ENCODE measurements at regions not wholly inside any gene's neighbourhood (a gene's known extent, or its start where the extent isn't known, plus 50 kb on each side); places are given as distances from the start of the nearest gene placed in this dataset.

- TF ChIP-seq ZNF70 (CRISPR knock-in tag; IDR thresholded peaks at IDR 0.05), result no peak
- no peak for TF ChIP-seq ESRRG (CRISPR knock-in tag; IDR thresholded peaks at IDR 0.05)
- no peak for TF ChIP-seq PATZ1 (CRISPR knock-in tag; IDR thresholded peaks at IDR 0.05; ENCODE audit: borderline replicate concordance)
- TF ChIP-seq OSR1 (CRISPR knock-in tag; IDR thresholded peaks at IDR 0.05), result no peak
- no peak for TF ChIP-seq ZNF565 (CRISPR knock-in tag; conservative IDR thresholded peaks at IDR 0.05; ENCODE audit: low read depth)
- TF ChIP-seq ARNTL (CRISPR knock-in tag; IDR thresholded peaks at IDR 0.05; ENCODE audit: borderline replicate concordance, low read depth), result no peak
- TF ChIP-seq ZNF8 (CRISPR knock-in tag; IDR thresholded peaks at IDR 0.05), result no peak
- no peak for TF ChIP-seq ZC3H10 (CRISPR knock-in tag; IDR thresholded peaks at IDR 0.05)
- no peak for TF ChIP-seq CSRNP3 (CRISPR knock-in tag; IDR thresholded peaks at IDR 0.05)
Measured at GRCh38 chr5:166497496-166498104, 1793.8 kb upstream of the WWC1 start.

Measured in SK-N-SH treated with all-trans-retinoic acid at 6 μM for 48 hours (cell line).